ENCODE measurements at regions not wholly inside any gene's neighbourhood (a gene's known extent, or its start where the extent isn't known, plus 50 kb on each side); places are given as distances from the start of the nearest gene placed in this dataset.

- H3K27me3 ChIP-seq (ENCODE audit: insufficient read depth, poor library complexity, severe bottlenecking), result no peaks in the 10 kb centered on the region
- H3K4me3 ChIP-seq (replicated peaks; ENCODE audit: insufficient read depth, low read length), result no peak overlapping the region
- DNase-seq (ENCODE audit: low read depth in 1 of 2, low spot score in 1 of 2), result no peak
- TF ChIP-seq GABPA (IDR thresholded peaks at IDR 0.05; ENCODE audit: low read depth) (no peak), SPI1 (IDR thresholded peaks at IDR 0.05; ENCODE audit: borderline replicate concordance, low read depth) (no peak)
- H3K27ac ChIP-seq (replicated peaks), result no peak overlapping the region
These were observed 603.9 kb downstream of the AMY1C start for GRCh38 chr1:104353580-104353979.

- DNase-seq (ENCODE audit: low read depth in 1 of 2, low spot score in 1 of 2), result no peak
- no peaks in the 10 kb centered on the region for H3K27me3 ChIP-seq (ENCODE audit: insufficient read depth, poor library complexity, severe bottlenecking)
- no peak for TF ChIP-seq SPI1 (IDR thresholded peaks at IDR 0.05; ENCODE audit: borderline replicate concordance, low read depth)
- TF ChIP-seq, protein P1, sequence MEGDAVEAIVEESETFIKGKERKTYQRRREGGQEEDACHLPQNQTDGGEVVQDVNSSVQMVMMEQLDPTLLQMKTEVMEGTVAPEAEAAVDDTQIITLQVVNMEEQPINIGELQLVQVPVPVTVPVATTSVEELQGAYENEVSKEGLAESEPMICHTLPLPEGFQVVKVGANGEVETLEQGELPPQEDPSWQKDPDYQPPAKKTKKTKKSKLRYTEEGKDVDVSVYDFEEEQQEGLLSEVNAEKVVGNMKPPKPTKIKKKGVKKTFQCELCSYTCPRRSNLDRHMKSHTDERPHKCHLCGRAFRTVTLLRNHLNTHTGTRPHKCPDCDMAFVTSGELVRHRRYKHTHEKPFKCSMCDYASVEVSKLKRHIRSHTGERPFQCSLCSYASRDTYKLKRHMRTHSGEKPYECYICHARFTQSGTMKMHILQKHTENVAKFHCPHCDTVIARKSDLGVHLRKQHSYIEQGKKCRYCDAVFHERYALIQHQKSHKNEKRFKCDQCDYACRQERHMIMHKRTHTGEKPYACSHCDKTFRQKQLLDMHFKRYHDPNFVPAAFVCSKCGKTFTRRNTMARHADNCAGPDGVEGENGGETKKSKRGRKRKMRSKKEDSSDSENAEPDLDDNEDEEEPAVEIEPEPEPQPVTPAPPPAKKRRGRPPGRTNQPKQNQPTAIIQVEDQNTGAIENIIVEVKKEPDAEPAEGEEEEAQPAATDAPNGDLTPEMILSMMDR (IDR thresholded peaks at IDR 0.05; ENCODE audit: insufficient read depth, low read length), result no peak
- TF ChIP-seq POLR2AphosphoS5 (IDR thresholded peaks at IDR 0.05; ENCODE audit: low read depth), result no peak
- H3K4me3 ChIP-seq (replicated peaks; ENCODE audit: insufficient read depth, low read length), result no peak overlapping the region
- no peak overlapping the region for H3K27ac ChIP-seq (replicated peaks)
These were observed 608.4 kb downstream of the AMY1C start for GRCh38 chr1:104358086-104358485.

DNA sequence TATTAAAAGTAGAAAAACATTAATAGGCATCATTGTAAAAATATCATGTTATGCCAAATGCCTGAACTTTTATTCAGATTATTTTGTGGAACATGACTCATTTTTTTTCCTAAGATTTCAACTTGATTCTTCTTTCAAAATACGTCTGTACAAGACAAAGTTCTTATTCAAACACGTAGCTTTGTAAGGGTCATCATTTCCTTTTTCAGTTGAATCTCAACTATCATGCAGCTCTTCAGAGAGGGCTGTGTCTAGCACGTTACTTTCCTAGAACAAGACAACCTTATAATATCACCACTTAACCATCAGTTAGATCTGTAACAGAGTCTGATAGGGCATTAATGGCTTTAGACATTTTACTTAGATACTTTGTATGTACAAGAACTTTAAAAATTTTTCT, 608.9 kb downstream of the AMY1C start:
- DNase-seq (ENCODE audit: low read depth in 1 of 2, low spot score in 1 of 2), result no peak
- TF ChIP-seq REST (IDR thresholded peaks at IDR 0.05; ENCODE audit: insufficient replicate concordance, low read depth), result no peak
- Histone ChIP-seq H3K27ac (replicated peaks) (no peak overlapping the region), H3K4me3 (replicated peaks; ENCODE audit: insufficient read depth, low read length) (no peak overlapping the region), H3K27me3 (ENCODE audit: insufficient read depth, poor library complexity, severe bottlenecking) (no peaks in the 10 kb centered on the region)

- DNase-seq (ENCODE audit: low read depth in 1 of 2, low spot score in 1 of 2), result no peak
- Histone ChIP-seq H3K27ac (replicated peaks) (no peak overlapping the region), H3K4me3 (replicated peaks; ENCODE audit: insufficient read depth, low read length) (no peak overlapping the region), H3K27me3 (ENCODE audit: insufficient read depth, poor library complexity, severe bottlenecking) (no peaks in the 10 kb centered on the region)
- TF ChIP-seq POLR2AphosphoS5 (IDR thresholded peaks at IDR 0.05; ENCODE audit: low read depth) (no peak), GABPA (IDR thresholded peaks at IDR 0.05; ENCODE audit: low read depth) (no peak), REST (IDR thresholded peaks at IDR 0.05; ENCODE audit: insufficient replicate concordance, low read depth) (no peak), SPI1 (IDR thresholded peaks at IDR 0.05; ENCODE audit: borderline replicate concordance, low read depth) (no peak)
- TF ChIP-seq, protein P1 (IDR thresholded peaks at IDR 0.05; ENCODE audit: insufficient read depth, low read length), result no peak
These were observed 628.7 kb downstream of the AMY1C start for GRCh38 chr1:104378414-104378813.

DNA sequence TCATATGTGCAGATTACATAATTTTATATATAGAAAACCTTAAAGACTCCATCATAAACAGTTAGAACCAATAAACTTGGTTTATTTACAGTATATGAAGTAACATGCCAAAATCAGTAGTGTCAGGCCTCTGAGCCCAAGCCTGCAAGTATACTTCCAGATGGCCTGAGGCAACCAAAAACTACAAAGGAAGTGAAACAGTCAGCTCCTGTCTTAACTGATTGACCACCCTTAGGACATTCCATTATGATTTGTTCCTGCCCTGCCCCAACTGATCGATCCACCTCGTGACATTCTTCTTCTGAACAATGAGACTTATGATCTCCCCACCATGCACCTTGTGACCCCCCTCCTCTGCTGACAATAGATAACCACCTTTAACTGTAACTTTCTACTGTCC, 630.3 kb downstream of the AMY1C start:
- Histone ChIP-seq H3K4me3 (replicated peaks; ENCODE audit: insufficient read depth, low read length) (no peak overlapping the region), H3K27ac (replicated peaks) (no peak overlapping the region), H3K27me3 (ENCODE audit: insufficient read depth, poor library complexity, severe bottlenecking) (no peaks in the 10 kb centered on the region)
- TF ChIP-seq POLR2AphosphoS5 (IDR thresholded peaks at IDR 0.05; ENCODE audit: low read depth), result no peak
- no peak for TF ChIP-seq GABPA (IDR thresholded peaks at IDR 0.05; ENCODE audit: low read depth)
- TF ChIP-seq, protein P1 (IDR thresholded peaks at IDR 0.05; ENCODE audit: insufficient read depth, low read length), result no peak
- peak; percentile 4 to 28 for DNase-seq (ENCODE audit: low read depth in 1 of 2, low spot score in 1 of 2)
